IMR-90 (cell line): ENCODE measurements at regions not wholly inside any gene's neighbourhood (a gene's known extent, or its start where the extent isn't known, plus 50 kb on each side); places are given as distances from the start of the nearest gene placed in this dataset.

Experiments
- ATAC-seq: fragments of 200-7000 bp; cut with Tn5 transposase; 2 replicates; pipeline ENCODE4 v1.9.1; 2020; ENCODE audit warnings: low read depth, mild to moderate bottlenecking, moderate library complexity
- BruUV-seq: library from RNA; stranded (reverse); fragments of 400-500 nt; replicated peaks from 2 replicates; lab custom pipeline; 2021; lab: Mats Ljungman, UMichigan
- CTCF ChIA-PET: fragments of 300-600 bp; formaldehyde crosslinking; extraction: SDS; loops from one replicate; lab custom pipeline; 2021; ENCODE audit warnings: antibody characterized with exemption; lab: Yijun Ruan, JAX
- POLR2A ChIA-PET: fragments of 300-600 bp; sonication (Branson Sonifier 250); formaldehyde crosslinking; loops from one replicate; lab custom pipeline; 2022; ENCODE audit warnings: antibody characterized with exemption; ENCODE audit not compliant: unreplicated experiment; lab: Charles Lee
- DNase-seq: peaks from one replicate; pipeline ENCODE4 v3.0.0; 2013
- H2AFZ ChIP-seq: replicated peaks from 2 replicates; pipeline ENCODE3; 2013; ENCODE audit warnings: low read length, mild to moderate bottlenecking; ENCODE audit not compliant: poor library complexity
- H2AK5ac ChIP-seq: 2 replicates; pipeline ENCODE4 v1.6.1; 2013; ENCODE audit warnings: low read depth, low read length, inconsistent platforms
- H2AK9ac ChIP-seq: replicated peaks from 2 replicates; pipeline ENCODE3; 2013; ENCODE audit warnings: mild to moderate bottlenecking, low read depth, low read length, moderate library complexity; ENCODE audit not compliant: poor library complexity
- H2BK120ac ChIP-seq: 2 replicates; pipeline ENCODE4 v1.6.1; 2013; ENCODE audit warnings: low read depth, low read length, inconsistent platforms
- H2BK15ac ChIP-seq: 3 replicates; pipeline ENCODE4 v1.6.1; 2013; ENCODE audit warnings: low read depth, low read length, inconsistent platforms
- H2BK20ac ChIP-seq: 2 replicates; pipeline ENCODE4 v1.6.1; 2013; ENCODE audit warnings: low read depth, mild to moderate bottlenecking, inconsistent platforms, low read length, moderate library complexity
- H2BK5ac ChIP-seq: 2 replicates; pipeline ENCODE4 v1.6.1; 2013; ENCODE audit warnings: mild to moderate bottlenecking, low read depth, low read length, inconsistent platforms; ENCODE audit not compliant: poor library complexity, severe bottlenecking
- H3K14ac ChIP-seq: replicated peaks from 2 replicates; pipeline ENCODE4 v1.6.1; 2013; ENCODE audit warnings: low read depth, low read length, inconsistent platforms
- H3K18ac ChIP-seq: 2 replicates; pipeline ENCODE4 v1.6.1; 2013; ENCODE audit warnings: low read depth, low read length, control low read depth
- H3K23ac ChIP-seq: 2 replicates; pipeline ENCODE4 v1.6.1; 2013; ENCODE audit warnings: low read depth, low read length, inconsistent platforms
- H3K27ac ChIP-seq: 2 replicates; pipeline ENCODE4 v1.5.1; 2013; ENCODE audit warnings: mild to moderate bottlenecking, control low read depth, low read length; ENCODE audit not compliant: insufficient read depth
- H3K27me3 ChIP-seq: 2 replicates; pipeline ENCODE4 v1.6.1; 2013; ENCODE audit warnings: low read length; ENCODE audit not compliant: control insufficient read depth, insufficient read depth
- H3K36me3 ChIP-seq: 2 replicates; pipeline ENCODE4 v1.6.1; 2013; ENCODE audit warnings: low read length, mixed read lengths; ENCODE audit not compliant: control insufficient read depth, insufficient read depth
- H3K4ac ChIP-seq: 2 replicates; pipeline ENCODE4 v1.6.1; 2013; ENCODE audit warnings: low read depth, low read length, inconsistent platforms
- H3K4me1 ChIP-seq: 2 replicates; pipeline ENCODE4 v1.6.1; 2013; ENCODE audit warnings: low read length, mixed read lengths; ENCODE audit not compliant: control insufficient read depth, insufficient read depth
- H3K4me2 ChIP-seq: 2 replicates; pipeline ENCODE4 v1.6.1; 2013; ENCODE audit warnings: low read depth, mild to moderate bottlenecking, control low read depth, low read length, moderate library complexity
- H3K4me3 ChIP-seq: 2 replicates; pipeline ENCODE4 v1.5.1; 2013; ENCODE audit warnings: low read depth, mild to moderate bottlenecking, control low read depth, low read length, moderate library complexity; ENCODE audit not compliant: insufficient read depth
- H3K56ac ChIP-seq: 2 replicates; pipeline ENCODE4 v1.6.1; 2013; ENCODE audit warnings: low read length, inconsistent platforms; ENCODE audit not compliant: insufficient read depth; ENCODE audit errors: extremely low read depth
- H3K79me1 ChIP-seq, 2 experiments: 2 replicates each; pipeline ENCODE4 v1.6.1; 2013; ENCODE audit warnings: low read length in 2 of 2, inconsistent platforms in 1 of 2, low read depth in 1 of 2
- H3K9ac ChIP-seq: 2 replicates; pipeline ENCODE4 v1.6.1; 2013; ENCODE audit warnings: low read depth, low read length, control low read depth
- H3K9me1 ChIP-seq: 2 replicates; pipeline ENCODE4 v1.6.1; 2013; ENCODE audit warnings: low read length, inconsistent platforms; ENCODE audit not compliant: insufficient read depth
- H3K9me3 ChIP-seq: 2 replicates; pipeline ENCODE4 v1.6.1; 2013; ENCODE audit warnings: low read length; ENCODE audit not compliant: control insufficient read depth, insufficient read depth
- H4K20me1 ChIP-seq: 2 replicates; pipeline ENCODE4 v1.6.1; 2013; ENCODE audit warnings: low read length, inconsistent platforms; ENCODE audit not compliant: insufficient read depth
- H4K5ac ChIP-seq: 2 replicates; pipeline ENCODE4 v1.6.1; 2013; ENCODE audit warnings: mild to moderate bottlenecking, low read depth, low read length, control low read depth
- H4K8ac ChIP-seq, 2 experiments: 2 replicates each; pipeline ENCODE4 v1.6.1; 2013; ENCODE audit warnings: low read depth in 2 of 2, low read length in 2 of 2, control low read depth in 1 of 2, inconsistent platforms in 1 of 2
- H4K91ac ChIP-seq: 2 replicates; pipeline ENCODE4 v1.6.1; 2013; ENCODE audit warnings: low read depth, low read length, inconsistent platforms; ENCODE audit not compliant: insufficient read depth
- CEBPB ChIP-seq: IDR thresholded peaks from 2 replicates; pipeline ENCODE4 v1.6.1; 2012; ENCODE audit warnings: low read depth, low read length, improper control_type of control experiment
- dilution Hi-C: fragments of 300-500 bp; cut with HindIII; formaldehyde crosslinking; loops from one replicate; pipeline ENCODE4 v1.14.3; 2018; ENCODE audit warnings: low sequenced_read_pairs; ENCODE audit not compliant: unreplicated experiment
- in situ Hi-C: fragments of 300-500 bp; cut with MboI; formaldehyde crosslinking; loops from 3 replicates; pipeline ENCODE4 v1.14.3; 2019; ENCODE audit warnings: low sequenced_read_pairs, inconsistent platforms, mixed read lengths
- intact Hi-C: fragments of 100-400 bp; cut with micrococcal nuclease; formaldehyde crosslinking; loops from 2 replicates; pipeline ENCODE4 v1.10.0; 2022

DNA sequence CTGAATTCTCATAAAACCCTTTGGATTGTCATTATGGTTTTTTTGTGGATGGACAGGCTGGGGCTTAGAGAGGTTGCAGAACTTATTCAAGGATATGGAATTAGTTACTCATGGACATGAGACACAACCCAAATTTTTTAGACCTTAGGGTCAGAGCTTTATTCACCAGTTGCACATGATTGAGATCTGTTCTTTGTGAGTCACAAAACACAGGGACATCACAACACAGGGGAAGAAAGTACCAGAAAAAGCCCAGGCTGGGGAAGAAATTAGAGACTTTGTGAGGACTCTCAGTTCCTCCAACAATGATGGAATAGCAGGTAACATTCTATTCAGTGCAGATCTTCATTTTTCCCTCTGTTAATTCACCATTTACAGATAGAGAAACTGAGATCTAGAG lies 602.4 kb upstream of the CPEB2 start:
- intact Hi-C loops, result no loop called here

More for the DNA sequence above, 602.4 kb upstream of the CPEB2 start:
- in situ Hi-C loops (no loop called here), dilution Hi-C loops (no loop called here)
- no peak overlapping the region for H2BK120ac ChIP-seq
- no peaks in the 10 kb centered on the region for H3K27me3 ChIP-seq
- H2BK15ac ChIP-seq, result no peak overlapping the region
- POLR2A ChIA-PET, result no interaction called here
- no peaks in the 10 kb centered on the region for H3K4me1 ChIP-seq
- H3K14ac ChIP-seq, result no peak overlapping the region
- no peak overlapping the region for H2AFZ ChIP-seq
- H3K9ac ChIP-seq, result no peak overlapping the region
- H2AK9ac ChIP-seq, result no peak overlapping the region
- CTCF ChIA-PET, result no interaction called here
- no peak overlapping the region for H2BK5ac ChIP-seq
- ATAC-seq (no peak), DNase-seq (no peak)
- H3K79me1 ChIP-seq, result no peaks in the 10 kb centered on the region
- H3K27ac ChIP-seq, result no peak overlapping the region
- TF ChIP-seq CEBPB, result no peak
- no peak overlapping the region for H4K5ac ChIP-seq
- no peak overlapping the region for H4K8ac ChIP-seq
- H3K23ac ChIP-seq, result no peak overlapping the region
- H3K9me3 ChIP-seq, result no peaks in the 10 kb centered on the region
- H3K4ac ChIP-seq, result no peak overlapping the region
- no peak overlapping the region for H2BK20ac ChIP-seq
- no peaks in the 10 kb centered on the region for H4K20me1 ChIP-seq
- no peaks in the 10 kb centered on the region for H3K36me3 ChIP-seq
- no peak overlapping the region for H3K4me2 ChIP-seq
- no peak overlapping the region for H2AK5ac ChIP-seq
- H3K18ac ChIP-seq, result no peak overlapping the region
- BruUV-seq, result no TSS peak
- no peak overlapping the region for H4K91ac ChIP-seq
- H3K9me1 ChIP-seq, result no peaks in the 10 kb centered on the region
- H3K56ac ChIP-seq, result no peak overlapping the region
- H3K4me3 ChIP-seq, result no peak overlapping the region
